ENCODE measurements at regions not wholly inside any gene's neighbourhood (a gene's known extent, or its start where the extent isn't known, plus 50 kb on each side); places are given as distances from the start of the nearest gene placed in this dataset.
"Not testable (repeated sequence)": the region's sequence is repeated elsewhere in the genome, so short reads cannot be mapped to it uniquely, and the experiment has no call there.

GRCh38 chr2:208608122-208608835 lies 201.7 kb downstream of the PTH2R start:
- no peak for DNase-seq

GRCh38 chr2:208609166-208609804 lies 202.7 kb downstream of the PTH2R start:
- DNase-seq: no peak

GRCh38 chr2:208615675-208616074 lies 209.1 kb downstream of the PTH2R start:
- not testable (repeated sequence) for DNase-seq

- DNase-seq: no peak
Observed at GRCh38 chr2:208618220-208618619, 211.6 kb downstream of the PTH2R start.

- DNase-seq: no peak
Observed at GRCh38 chr2:208619993-208620392, 213.4 kb downstream of the PTH2R start.

- no peak for DNase-seq
Observed at GRCh38 chr2:208620487-208620978, 213.9 kb downstream of the PTH2R start.

GRCh38 chr2:208627110-208627884 lies 220.7 kb downstream of the PTH2R start:
- no peak for DNase-seq

GRCh38 chr2:208627916-208628315 lies 221.3 kb downstream of the PTH2R start:
- DNase-seq: no peak

GRCh38 chr2:208638059-208638458 lies 231.5 kb downstream of the PTH2R start:
- no peak for DNase-seq

GRCh38 chr2:208642125-208642779 lies 235.7 kb downstream of the PTH2R start:
- DNase-seq: no peak

- no peak for DNase-seq
Observed at GRCh38 chr2:208643145-208643544, 236.6 kb downstream of the PTH2R start.

GRCh38 chr2:208645226-208645625 lies 238.6 kb downstream of the PTH2R start:
- no peak for DNase-seq

GRCh38 chr2:208648368-208648767 lies 241.8 kb downstream of the PTH2R start:
- DNase-seq: no peak

GRCh38 chr2:208653383-208653782 lies 246.8 kb downstream of the PTH2R start:
- no peak for DNase-seq

- no peak for DNase-seq
Observed at GRCh38 chr2:208654056-208654455, 247.5 kb downstream of the PTH2R start.

GRCh38 chr2:208657468-208657867 lies 250.9 kb downstream of the PTH2R start:
- DNase-seq: no peak

- DNase-seq: no peak
Observed at GRCh38 chr2:208669394-208669793, 262.8 kb downstream of the PTH2R start.

GRCh38 chr2:208671284-208671683 lies 264.7 kb downstream of the PTH2R start:
- no peak for DNase-seq

- no peak for DNase-seq
Observed at GRCh38 chr2:208671886-208672680, 265.5 kb downstream of the PTH2R start.

- no peak for DNase-seq
Observed at GRCh38 chr2:208673631-208674030, 267.0 kb downstream of the PTH2R start.

- DNase-seq: no peak
Observed at GRCh38 chr2:208674919-208675318, 268.3 kb downstream of the PTH2R start.

GRCh38 chr2:208685929-208686328 lies 279.3 kb downstream of the PTH2R start:
- DNase-seq: not testable (repeated sequence)

Data from CD4-positive, alpha-beta T cell treated with Interleukin-1 beta for 1 hour (primary cell).